ENCODE measurements at regions not wholly inside any gene's neighbourhood (a gene's known extent, or its start where the extent isn't known, plus 50 kb on each side); places are given as distances from the start of the nearest gene placed in this dataset.
"Not testable (repeated sequence)": the region's sequence is repeated elsewhere in the genome, so short reads cannot be mapped to it uniquely, and the experiment has no call there.

- POLR2A ChIA-PET: no interaction called here
- no peaks in the 10 kb centered on the region for H3K27me3 Mint-ChIP-seq
- H3K4me1 Mint-ChIP-seq: no peaks in the 10 kb centered on the region
- DNase-seq: no peak
- H3K27ac Mint-ChIP-seq: no peak overlapping the region
- peaks cover 0 to 5% (median 0%) of the 10 kb centered on the region in 9 donors for H3K9me3 Mint-ChIP-seq
- H3K36me3 Mint-ChIP-seq: no peaks in the 10 kb centered on the region
- no peak for ATAC-seq
- H3K4me3 Mint-ChIP-seq: no peak overlapping the region
Observed at GRCh38 chr11:92104349-92104748, 120.3 kb upstream of the FAT3 start.

GRCh38 chr11:92101920-92102319, 122.7 kb upstream of the FAT3 start:
- peaks cover 0 to 9% (median 0%) of the 10 kb centered on the region in 9 donors for H3K9me3 Mint-ChIP-seq
- POLR2A ChIA-PET: no interaction called here
- ATAC-seq: no peak
- H3K4me3 Mint-ChIP-seq: no peak overlapping the region
- DNase-seq: no peak
- H3K36me3 Mint-ChIP-seq: no peaks in the 10 kb centered on the region
- no peaks in the 10 kb centered on the region for H3K4me1 Mint-ChIP-seq
- H3K27me3 Mint-ChIP-seq: no peaks in the 10 kb centered on the region
- no peak overlapping the region for H3K27ac Mint-ChIP-seq

- no peak for ATAC-seq
- no peaks in the 10 kb centered on the region for H3K4me1 Mint-ChIP-seq
- H3K9me3 Mint-ChIP-seq: peaks cover 0 to 15% (median 0%) of the 10 kb centered on the region in 9 donors
- POLR2A ChIA-PET: no interaction called here
- no peaks in the 10 kb centered on the region for H3K36me3 Mint-ChIP-seq
- no peak overlapping the region for H3K27ac Mint-ChIP-seq
- H3K27me3 Mint-ChIP-seq: no peaks in the 10 kb centered on the region
- no peak for DNase-seq
- no peak overlapping the region for H3K4me3 Mint-ChIP-seq
Observed at GRCh38 chr11:92099183-92099582, 125.4 kb upstream of the FAT3 start.

- H3K36me3 Mint-ChIP-seq: no peaks in the 10 kb centered on the region
- peaks cover 0 to 22% (median 3%) of the 10 kb centered on the region in 9 donors for H3K9me3 Mint-ChIP-seq
- H3K4me3 Mint-ChIP-seq: no peak overlapping the region
- no peaks in the 10 kb centered on the region for H3K27me3 Mint-ChIP-seq
- no peak for ATAC-seq
- no peaks in the 10 kb centered on the region for H3K4me1 Mint-ChIP-seq
- DNase-seq: no peak
- POLR2A ChIA-PET: no interaction called here
- no peak overlapping the region for H3K27ac Mint-ChIP-seq
Observed at GRCh38 chr11:92098172-92098571, 126.4 kb upstream of the FAT3 start.

- H3K36me3 Mint-ChIP-seq: peaks cover 0 to 4% (median 2%) of the 10 kb centered on the region in 3 donors
- H3K27me3 Mint-ChIP-seq: no peaks in the 10 kb centered on the region
- DNase-seq (no peak), ATAC-seq (no peak)
- H3K27ac Mint-ChIP-seq: no peak overlapping the region
- peaks cover 0 to 33% (median 9%) of the 10 kb centered on the region in 9 donors for H3K9me3 Mint-ChIP-seq
- H3K4me1 Mint-ChIP-seq: no peaks in the 10 kb centered on the region
- H3K4me3 Mint-ChIP-seq: no peak overlapping the region
- POLR2A ChIA-PET: no interaction called here
Observed at GRCh38 chr11:92087725-92088537, 136.7 kb upstream of the FAT3 start.

GRCh38 chr11:92083123-92083522, 141.5 kb upstream of the FAT3 start:
- H3K27me3 Mint-ChIP-seq: no peaks in the 10 kb centered on the region
- DNase-seq (no peak), ATAC-seq (no peak)
- peaks cover 0 to 20% (median 10%) of the 10 kb centered on the region in 9 donors for H3K9me3 Mint-ChIP-seq
- H3K27ac Mint-ChIP-seq: no peak overlapping the region
- peaks cover 0 to 2% (median 0%) of the 10 kb centered on the region in 3 donors for H3K36me3 Mint-ChIP-seq
- H3K4me1 Mint-ChIP-seq: no peaks in the 10 kb centered on the region
- H3K4me3 Mint-ChIP-seq: no peak overlapping the region
- POLR2A ChIA-PET: no interaction called here

- Mint-ChIP-seq H3K9me3 (peaks cover 0 to 17% (median 10%) of the 10 kb centered on the region in 9 donors), H3K4me3 (no peak overlapping the region), H3K27me3 (no peaks in the 10 kb centered on the region), H3K27ac (no peak overlapping the region), H3K36me3 (peaks cover 0 to 2% (median 0%) of the 10 kb centered on the region in 3 donors), H3K4me1 (no peaks in the 10 kb centered on the region)
- DNase-seq (no peak), ATAC-seq (no peak)
- POLR2A ChIA-PET: no interaction called here
Observed at GRCh38 chr11:92082652-92083051, 142.0 kb upstream of the FAT3 start.

- H3K4me1 Mint-ChIP-seq: not testable (repeated sequence)
Observed at GRCh38 chr11:92074498-92074897, 150.1 kb upstream of the FAT3 start.

GRCh38 chr11:92071660-92072059, 153.0 kb upstream of the FAT3 start:
- no peaks in the 10 kb centered on the region for H3K4me1 Mint-ChIP-seq
- H3K27me3 Mint-ChIP-seq: no peaks in the 10 kb centered on the region
- no peak overlapping the region for H3K4me3 Mint-ChIP-seq
- POLR2A ChIA-PET: no interaction called here
- ATAC-seq (no peak), DNase-seq (no peak)
- peaks cover 0 to 18% (median 16%) of the 10 kb centered on the region in 9 donors for H3K9me3 Mint-ChIP-seq
- H3K27ac Mint-ChIP-seq: no peak overlapping the region
- no peaks in the 10 kb centered on the region for H3K36me3 Mint-ChIP-seq

More at GRCh38 chr11:92074498-92074897, 150.1 kb upstream of the FAT3 start:
- DNase-seq, H3K27ac Mint-ChIP-seq, ATAC-seq, H3K36me3 Mint-ChIP-seq, H3K4me3 Mint-ChIP-seq, H3K27me3 Mint-ChIP-seq, POLR2A ChIA-PET: not testable (repeated sequence)
- H3K9me3 Mint-ChIP-seq: peaks cover 0 to 23% (median 16%) of the 10 kb centered on the region in 9 donors

GRCh38 chr11:92070026-92070889, 154.4 kb upstream of the FAT3 start:
- Mint-ChIP-seq H3K4me3 (no peak overlapping the region), H3K4me1 (no peaks in the 10 kb centered on the region), H3K9me3 (peaks cover 0 to 17% (median 11%) of the 10 kb centered on the region in 9 donors), H3K27ac (no peak overlapping the region), H3K36me3 (no peaks in the 10 kb centered on the region), H3K27me3 (no peaks in the 10 kb centered on the region)
- DNase-seq: no peak
- POLR2A ChIA-PET: no interaction called here
- ATAC-seq: no peak

- Mint-ChIP-seq H3K9me3 (peaks cover 0 to 12% (median 8%) of the 10 kb centered on the region in 9 donors), H3K27ac (no peak overlapping the region), H3K4me3 (no peak overlapping the region), H3K27me3 (no peaks in the 10 kb centered on the region), H3K36me3 (no peaks in the 10 kb centered on the region), H3K4me1 (no peaks in the 10 kb centered on the region)
- DNase-seq: no peak
- no peak for ATAC-seq
- POLR2A ChIA-PET: no interaction called here
Observed at GRCh38 chr11:92067016-92067415, 157.6 kb upstream of the FAT3 start.

- Mint-ChIP-seq H3K4me3 (no peak overlapping the region), H3K36me3 (no peaks in the 10 kb centered on the region), H3K27ac (no peak overlapping the region), H3K4me1 (no peaks in the 10 kb centered on the region), H3K9me3 (peaks cover 0 to 15% (median 6%) of the 10 kb centered on the region in 9 donors), H3K27me3 (no peaks in the 10 kb centered on the region)
- DNase-seq (no peak), ATAC-seq (no peak)
- POLR2A ChIA-PET: no interaction called here
Observed at GRCh38 chr11:92061456-92062062, 163.1 kb upstream of the FAT3 start.

Data from naive thymus-derived CD8-positive, alpha-beta T cell (primary cell).